Uterus (tissue), 2 donors: ENCODE measurements at regions not wholly inside any gene's neighbourhood (a gene's known extent, or its start where the extent isn't known, plus 50 kb on each side); places are given as distances from the start of the nearest gene placed in this dataset.

ENCODE experiments used
- CTCF ChIP-seq, 4 experiments: fragments of 200-600 bp in 2 of 4; fragments of 450-650 bp in 2 of 4; sonication (generic) in 2 of 4; IDR thresholded peaks; one replicate each; pipeline ENCODE4 v1.5.1; 2016 to 2019; ENCODE audit warnings: antibody characterized with exemption in 4 of 4, mild to moderate bottlenecking in 2 of 4, moderate library complexity in 1 of 4
- POLR2A ChIP-seq, 2 donors: fragments of 450-650 bp; IDR thresholded peaks; one replicate each; pipeline ENCODE4 v1.6.1; 2016; ENCODE audit warnings: antibody characterized with exemption in 2 of 2, mild to moderate bottlenecking in 1 of 2, moderate library complexity in 1 of 2

- TF ChIP-seq POLR2A (IDR thresholded peaks at IDR 0.05), result no peak
- TF ChIP-seq CTCF (IDR thresholded peaks at IDR 0.05), result no peak
Measured at GRCh38 chr3:116785226-116785625, 75.6 kb downstream of the TUSC7 start.
